ENCODE measurements at regions not wholly inside any gene's neighbourhood (a gene's known extent, or its start where the extent isn't known, plus 50 kb on each side); places are given as distances from the start of the nearest gene placed in this dataset.

- TF ChIP-seq CTCF (IDR thresholded peaks at IDR 0.05; ENCODE audit: low read depth, low read length) (no peak), EZH2phosphoT487 (IDR thresholded peaks at IDR 0.05; ENCODE audit: low read depth) (no peak)
These were observed 124.0 kb upstream of the PJA1 start for GRCh38 chrX:69289046-69289792.

All from OCI-LY3 (cell line).